Upper lobe of left lung (tissue), 6 donors: ENCODE measurements at regions not wholly inside any gene's neighbourhood (a gene's known extent, or its start where the extent isn't known, plus 50 kb on each side); places are given as distances from the start of the nearest gene placed in this dataset.
A peak's percentile ranks its signal among the peaks of the same experiment; 100 is the strongest.

ENCODE experiments used
- ATAC-seq, 2 donors: fragments of 200-7000 bp; cut with Tn5 transposase; one replicate each; pipeline ENCODE4 v1.9.1; 2022; ENCODE audit warnings: mild to moderate bottlenecking in 2 of 2, moderate library complexity in 2 of 2; ENCODE audit not compliant: low FRiP score in 2 of 2
- DNase-seq, 2 donors: peaks; one replicate each; pipeline ENCODE4 v3.0.0-alpha.2; 2019 to 2020
- H3K27ac ChIP-seq, 4 donors: fragments of 200-600 bp; sonication (generic); one replicate each; pipeline ENCODE4 v1.5.1; 2016 to 2019
- H3K27me3 ChIP-seq, 4 donors: fragments of 200-600 bp; sonication (generic); one replicate each; pipeline ENCODE4 v1.5.1; 2017 to 2019
- H3K36me3 ChIP-seq, 4 donors: fragments of 200-600 bp; sonication (generic); one replicate each; pipeline ENCODE4 v1.5.1; 2016 to 2019
- H3K4me1 ChIP-seq, 4 donors: fragments of 200-600 bp; sonication (generic); one replicate each; pipeline ENCODE4 v1.5.1; 2018 to 2019
- H3K4me3 ChIP-seq, 4 donors: fragments of 200-600 bp; sonication (generic); one replicate each; pipeline ENCODE4 v1.5.1; 2017 to 2019; ENCODE audit warnings: mild to moderate bottlenecking in 2 of 4, moderate library complexity in 1 of 4
- H3K9me3 ChIP-seq, 4 donors: fragments of 200-600 bp; sonication (generic); one replicate each; pipeline ENCODE4 v1.5.1; 2018 to 2019
- EP300 ChIP-seq, 4 donors: sonication (generic); formaldehyde crosslinking; IDR thresholded peaks; one replicate each; pipeline ENCODE4 v1.5.1; 2017; ENCODE audit warnings: antibody characterized with exemption in 4 of 4, control low read depth in 2 of 4
- POLR2A ChIP-seq, 4 donors: fragments of 450-650 bp; IDR thresholded peaks; one replicate each; pipeline ENCODE4 v1.5.1; 2016 to 2017; ENCODE audit warnings: antibody characterized with exemption in 4 of 4, mild to moderate bottlenecking in 2 of 4
- POLR2AphosphoS5 ChIP-seq, 2 donors: sonication (generic); formaldehyde crosslinking; IDR thresholded peaks; one replicate each; pipeline ENCODE4 v1.5.1; 2017; ENCODE audit warnings: antibody characterized with exemption in 2 of 2
- WGBS, 2 donors: methylation state at CpG; one replicate each; pipeline ENCODE4 v1.1.5; 2017 to 2018; 5-methylcytosine and 5-hydroxymethylcytosine counted together
- TF ChIP-seq, protein P1 (sequence below), 6 experiments: fragments of 450-650 bp in 4 of 6; fragments of 200-600 bp in 2 of 6; sonication (generic) in 2 of 6; IDR thresholded peaks; one replicate each; pipeline ENCODE4 v1.5.1; 2016 to 2019; ENCODE audit warnings: antibody characterized with exemption in 6 of 6
- donor health status: DM: no; HTN: no; CAD: no; lungs with moderate emphysema.
- donor health status: DM: no; HTN: yes; CAD: no; lungs with severe emphysema.

DNA sequence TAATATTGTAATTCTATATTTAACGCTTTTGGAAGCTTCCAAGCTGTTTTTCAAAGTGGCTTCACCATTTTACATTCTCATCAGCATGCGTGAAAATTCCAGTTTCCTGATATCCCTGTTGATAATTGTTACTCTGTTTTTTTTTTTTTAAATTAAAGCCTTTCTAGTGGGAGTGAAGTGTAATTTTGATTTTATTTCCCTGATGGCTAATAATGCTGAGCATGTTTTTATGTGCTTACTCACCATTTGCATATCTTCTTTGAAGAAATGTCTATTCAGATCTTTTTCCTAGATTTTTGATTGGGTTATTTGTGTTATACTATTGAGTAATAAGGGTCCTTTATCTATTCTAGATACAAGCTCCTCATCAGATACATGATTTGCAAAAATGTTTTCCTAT lies 382.8 kb upstream of the HS6ST1 start:
- TF ChIP-seq EP300 (IDR thresholded peaks at IDR 0.05) (no peak), POLR2AphosphoS5 (IDR thresholded peaks at IDR 0.05) (no peak), POLR2A (IDR thresholded peaks at IDR 0.05) (no peak)
- TF ChIP-seq, protein P1, sequence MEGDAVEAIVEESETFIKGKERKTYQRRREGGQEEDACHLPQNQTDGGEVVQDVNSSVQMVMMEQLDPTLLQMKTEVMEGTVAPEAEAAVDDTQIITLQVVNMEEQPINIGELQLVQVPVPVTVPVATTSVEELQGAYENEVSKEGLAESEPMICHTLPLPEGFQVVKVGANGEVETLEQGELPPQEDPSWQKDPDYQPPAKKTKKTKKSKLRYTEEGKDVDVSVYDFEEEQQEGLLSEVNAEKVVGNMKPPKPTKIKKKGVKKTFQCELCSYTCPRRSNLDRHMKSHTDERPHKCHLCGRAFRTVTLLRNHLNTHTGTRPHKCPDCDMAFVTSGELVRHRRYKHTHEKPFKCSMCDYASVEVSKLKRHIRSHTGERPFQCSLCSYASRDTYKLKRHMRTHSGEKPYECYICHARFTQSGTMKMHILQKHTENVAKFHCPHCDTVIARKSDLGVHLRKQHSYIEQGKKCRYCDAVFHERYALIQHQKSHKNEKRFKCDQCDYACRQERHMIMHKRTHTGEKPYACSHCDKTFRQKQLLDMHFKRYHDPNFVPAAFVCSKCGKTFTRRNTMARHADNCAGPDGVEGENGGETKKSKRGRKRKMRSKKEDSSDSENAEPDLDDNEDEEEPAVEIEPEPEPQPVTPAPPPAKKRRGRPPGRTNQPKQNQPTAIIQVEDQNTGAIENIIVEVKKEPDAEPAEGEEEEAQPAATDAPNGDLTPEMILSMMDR (IDR thresholded peaks at IDR 0.05), result no peak
- no peaks in the 10 kb centered on the region for H3K4me1 ChIP-seq
- no peaks in the 10 kb centered on the region for H3K27me3 ChIP-seq
- ATAC-seq, result no peak
- no peak overlapping the region for H3K27ac ChIP-seq
- 86 to 87% methylated on average over 2 of the region's 2 CpGs for WGBS, 2 donors
- no peak for DNase-seq
- no peak overlapping the region for H3K4me3 ChIP-seq
- H3K36me3 ChIP-seq, result no peaks in the 10 kb centered on the region
- peaks cover 0 to 2% (median 0%) of the 10 kb centered on the region in 4 donors for H3K9me3 ChIP-seq

DNA sequence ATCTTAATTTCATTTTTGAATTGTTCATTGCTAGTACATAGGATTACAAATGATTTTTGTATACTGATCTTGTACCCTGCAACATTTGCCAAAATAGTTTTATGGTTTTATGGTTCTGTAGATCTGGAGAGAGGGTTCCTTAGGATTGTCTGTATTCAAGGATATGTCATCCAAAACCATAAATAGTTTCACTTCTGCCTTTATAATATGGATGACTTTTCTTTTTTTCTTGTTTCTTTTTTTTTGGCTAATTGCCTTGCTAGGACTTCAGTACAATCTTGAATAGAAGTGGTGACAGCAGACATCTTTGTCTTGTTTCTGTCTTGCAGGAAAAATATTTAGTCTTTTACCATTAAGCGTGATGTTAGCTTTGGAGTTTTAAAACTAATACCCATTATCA lies 383.9 kb upstream of the HS6ST1 start:
- Histone ChIP-seq H3K4me1 (no peaks in the 10 kb centered on the region), H3K4me3 (no peak overlapping the region), H3K27ac (no peak overlapping the region), H3K9me3 (peaks cover 0 to 12% (median 4%) of the 10 kb centered on the region in 4 donors), H3K36me3 (no peaks in the 10 kb centered on the region), H3K27me3 (no peaks in the 10 kb centered on the region)
- DNase-seq (no peak), ATAC-seq (no peak)
- WGBS, 2 donors, result 50 to 57% methylated on average over 1 of the region's 1 CpG
- TF ChIP-seq EP300 (IDR thresholded peaks at IDR 0.05), result no peak
- TF ChIP-seq, protein P1 (IDR thresholded peaks at IDR 0.05), result no peak
- no peak for TF ChIP-seq POLR2AphosphoS5 (IDR thresholded peaks at IDR 0.05)
- no peak for TF ChIP-seq POLR2A (IDR thresholded peaks at IDR 0.05)

DNA sequence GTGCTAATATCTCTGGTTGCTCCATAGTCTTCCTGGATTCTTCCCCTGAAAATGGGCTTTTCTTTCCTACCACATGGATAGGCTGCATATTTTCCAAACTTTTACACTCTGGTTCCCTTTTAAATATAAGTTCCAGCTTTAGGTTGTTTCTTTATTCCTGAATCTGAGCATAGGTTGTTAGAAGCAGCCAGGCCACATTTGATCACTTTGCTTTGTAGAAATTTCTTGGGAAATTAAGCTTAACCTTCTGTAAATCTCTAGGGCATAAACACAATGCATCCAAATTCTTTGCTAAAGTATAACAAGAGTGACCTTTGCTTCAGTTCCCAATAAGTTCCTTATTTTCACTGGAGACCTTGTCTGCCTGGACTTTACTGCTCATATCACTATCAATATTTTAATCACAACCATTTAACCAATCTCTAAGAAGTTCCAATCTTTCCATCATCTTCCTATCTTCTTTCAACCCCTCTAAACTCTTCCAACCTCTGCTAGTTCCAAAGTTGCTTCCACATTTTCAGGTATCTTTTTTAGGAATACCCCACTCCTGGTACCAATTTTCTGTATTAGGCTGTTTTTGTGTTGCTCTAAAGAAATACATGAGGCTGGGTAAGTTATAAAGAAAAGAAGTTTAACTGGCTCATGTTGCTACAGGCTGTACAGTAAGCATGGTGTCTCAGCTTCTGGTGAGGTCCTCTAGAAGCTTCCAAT lies 389.6 kb upstream of the HS6ST1 start:
- H3K9me3 ChIP-seq, result peaks cover 12 to 28% (median 17%) of the 10 kb centered on the region in 4 donors
- ATAC-seq (no peak), DNase-seq (no peak)
- TF ChIP-seq, protein P1 (IDR thresholded peaks at IDR 0.05), result no peak
- no peak for TF ChIP-seq POLR2A (IDR thresholded peaks at IDR 0.05)
- no peak for TF ChIP-seq POLR2AphosphoS5 (IDR thresholded peaks at IDR 0.05)
- no peak for TF ChIP-seq EP300 (IDR thresholded peaks at IDR 0.05)
- no peaks in the 10 kb centered on the region for H3K4me1 ChIP-seq
- no peaks in the 10 kb centered on the region for H3K27me3 ChIP-seq
- no peak overlapping the region for H3K4me3 ChIP-seq
- H3K27ac ChIP-seq, result no peak overlapping the region
- H3K36me3 ChIP-seq, result no peaks in the 10 kb centered on the region

DNA sequence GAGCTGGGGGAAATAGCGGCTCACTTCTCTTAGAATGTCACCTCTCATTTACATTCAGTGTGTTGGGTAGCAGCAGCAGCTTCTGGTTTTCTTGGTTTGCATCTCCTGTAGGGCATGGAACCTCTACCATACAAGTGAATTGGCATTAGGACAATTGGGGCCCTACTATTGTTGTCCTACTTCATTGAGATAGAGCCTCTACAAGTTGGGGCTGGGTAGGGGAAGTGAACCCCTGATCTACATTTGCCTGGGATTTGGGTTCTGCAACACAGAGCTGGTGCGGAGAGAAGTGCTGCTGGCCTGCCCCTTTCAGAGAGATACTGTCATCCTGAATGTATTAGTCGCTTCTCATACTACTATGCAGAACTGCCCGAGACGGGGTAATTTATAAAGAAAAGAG lies 391.6 kb upstream of the HS6ST1 start:
- Histone ChIP-seq H3K27ac (no peak overlapping the region), H3K27me3 (no peaks in the 10 kb centered on the region), H3K36me3 (no peaks in the 10 kb centered on the region), H3K4me3 (no peak overlapping the region), H3K9me3 (peaks cover 12 to 28% (median 17%) of the 10 kb centered on the region in 4 donors), H3K4me1 (no peaks in the 10 kb centered on the region)
- DNase-seq (no peak), ATAC-seq (no peak)
- TF ChIP-seq, protein P1 (IDR thresholded peaks at IDR 0.05), result no peak
- TF ChIP-seq POLR2A (IDR thresholded peaks at IDR 0.05) (no peak), EP300 (IDR thresholded peaks at IDR 0.05) (no peak), POLR2AphosphoS5 (IDR thresholded peaks at IDR 0.05) (no peak)
- WGBS, 2 donors, result 90 to 94% methylated on average over 5 of the region's 5 CpGs

DNA sequence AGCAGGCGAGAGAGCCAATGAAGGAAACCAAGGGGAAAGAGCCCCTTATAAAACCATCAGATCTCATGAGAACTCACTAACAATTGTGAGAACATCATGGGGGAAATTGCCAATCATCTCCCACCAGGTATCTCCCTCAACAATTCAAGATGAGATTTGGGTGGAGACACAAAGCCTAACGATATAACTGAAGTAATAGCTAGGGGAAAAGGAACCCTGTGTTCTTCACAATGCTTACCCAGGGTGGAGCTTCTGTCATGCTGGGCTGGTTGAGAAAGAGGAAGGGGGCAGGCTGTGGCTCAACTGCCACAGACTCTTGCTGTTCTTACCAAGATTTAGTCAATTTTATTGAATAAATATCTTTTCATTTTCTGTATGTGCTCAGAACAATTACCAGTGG lies 392.1 kb upstream of the HS6ST1 start:
- peak in 1 of 2 donors; percentile 62 for ATAC-seq
- no peak overlapping the region for H3K27ac ChIP-seq
- TF ChIP-seq EP300 (IDR thresholded peaks at IDR 0.05) (no peak), POLR2AphosphoS5 (IDR thresholded peaks at IDR 0.05) (no peak), POLR2A (IDR thresholded peaks at IDR 0.05) (no peak)
- TF ChIP-seq, protein P1 (IDR thresholded peaks at IDR 0.05), result no peak
- H3K9me3 ChIP-seq, result peaks cover 12 to 28% (median 17%) of the 10 kb centered on the region in 4 donors
- WGBS, 2 donors, result 60 to 78% methylated on average over 2 of the region's 2 CpGs
- peak in 1 of 2 donors; percentile 39 for DNase-seq
- no peak overlapping the region for H3K4me3 ChIP-seq
- no peaks in the 10 kb centered on the region for H3K27me3 ChIP-seq
- H3K4me1 ChIP-seq, result no peaks in the 10 kb centered on the region
- no peaks in the 10 kb centered on the region for H3K36me3 ChIP-seq
